Ureter (tissue), 1 donor: ENCODE measurements at regions not wholly inside any gene's neighbourhood (a gene's known extent, or its start where the extent isn't known, plus 50 kb on each side); places are given as distances from the start of the nearest gene placed in this dataset.
"Not testable (repeated sequence)": the region's sequence is repeated elsewhere in the genome, so short reads cannot be mapped to it uniquely, and the experiment has no call there.

Source experiments
- DNase-seq: peaks from one replicate; pipeline ENCODE4 v3.0.0-alpha.2; 2020; ENCODE audit warnings: low spot score
- donor health status: DM: yes; HTN: yes; CAD: no.

DNA sequence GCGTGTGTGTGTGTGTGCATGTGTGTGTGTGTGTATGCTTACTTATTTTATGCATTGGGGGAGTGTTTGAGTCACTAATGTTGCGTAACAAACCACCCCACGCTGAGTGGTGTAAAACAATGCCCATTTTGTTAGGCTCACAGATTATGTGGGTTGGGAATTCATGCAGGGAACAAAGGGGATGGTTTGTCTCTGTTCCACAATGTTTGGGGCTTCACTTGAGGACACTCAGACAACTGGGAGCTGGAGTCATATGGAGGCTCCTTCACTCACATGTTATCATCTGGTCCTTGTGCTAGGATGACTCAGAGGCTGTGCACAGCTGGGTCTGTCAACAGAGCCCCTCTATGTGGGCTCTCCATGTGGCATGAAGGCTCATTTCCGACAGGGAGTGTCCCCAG, 51.3 kb upstream of the LARGE1 start:
- no peak for DNase-seq

DNA sequence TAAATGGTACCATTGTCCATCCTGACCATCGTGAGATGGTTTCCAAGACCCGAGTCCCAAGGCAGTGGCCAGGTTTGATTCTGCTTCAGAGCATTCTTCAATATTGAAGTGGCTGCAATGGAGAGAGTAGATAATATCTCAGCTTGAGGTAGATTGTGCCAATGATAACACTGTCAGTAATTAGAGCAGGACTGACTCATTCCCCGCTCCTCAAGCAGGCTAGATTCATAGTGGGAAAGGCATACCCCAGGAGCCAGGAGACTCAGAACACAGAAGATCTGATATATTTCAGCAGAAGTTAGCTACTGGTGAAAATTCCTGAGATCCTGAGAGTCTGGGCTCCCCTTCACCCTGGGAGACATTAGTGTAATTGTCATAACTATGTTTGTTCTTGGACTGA, 55.6 kb upstream of the LARGE1 start:
- DNase-seq, result no peak

DNA sequence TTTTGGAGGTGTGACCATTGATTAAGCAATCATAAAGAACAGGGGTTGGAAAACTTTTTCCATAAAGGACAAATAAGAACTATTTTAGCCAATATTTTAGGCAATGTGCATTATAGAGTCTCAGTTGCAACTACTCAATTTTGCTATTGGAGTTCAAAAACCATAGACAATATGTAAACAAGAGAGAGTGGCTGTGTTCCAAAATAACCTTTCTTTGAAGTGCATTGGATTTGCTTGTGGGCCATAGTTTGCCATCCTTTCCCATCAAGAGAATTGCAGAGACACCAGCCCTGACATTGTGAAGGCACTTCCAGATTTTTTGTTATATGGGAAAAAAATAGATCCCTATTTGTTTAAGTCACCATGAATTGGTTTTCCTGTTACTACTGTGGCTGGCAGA, 63.3 kb upstream of the LARGE1 start:
- DNase-seq, result no peak

DNA sequence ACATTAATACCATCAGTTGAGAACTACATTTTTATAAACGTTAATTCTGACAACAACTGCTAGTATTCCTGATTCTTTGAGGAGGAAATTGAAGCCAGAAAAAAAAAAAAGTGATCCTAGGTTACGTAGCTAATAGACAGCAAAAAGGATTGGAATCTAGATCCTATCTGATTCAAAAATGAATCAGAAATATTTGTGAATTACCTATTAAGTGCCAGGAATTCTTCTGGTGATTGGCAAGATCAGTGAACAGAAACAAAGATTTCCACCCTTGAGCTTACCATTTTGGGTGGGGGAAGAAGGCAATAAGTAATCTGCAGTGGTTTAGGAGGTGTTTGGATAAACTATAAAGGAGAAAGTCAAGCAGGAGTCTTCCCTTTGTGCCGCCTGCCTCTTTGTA, 63.9 kb upstream of the LARGE1 start:
- no peak for DNase-seq

DNA sequence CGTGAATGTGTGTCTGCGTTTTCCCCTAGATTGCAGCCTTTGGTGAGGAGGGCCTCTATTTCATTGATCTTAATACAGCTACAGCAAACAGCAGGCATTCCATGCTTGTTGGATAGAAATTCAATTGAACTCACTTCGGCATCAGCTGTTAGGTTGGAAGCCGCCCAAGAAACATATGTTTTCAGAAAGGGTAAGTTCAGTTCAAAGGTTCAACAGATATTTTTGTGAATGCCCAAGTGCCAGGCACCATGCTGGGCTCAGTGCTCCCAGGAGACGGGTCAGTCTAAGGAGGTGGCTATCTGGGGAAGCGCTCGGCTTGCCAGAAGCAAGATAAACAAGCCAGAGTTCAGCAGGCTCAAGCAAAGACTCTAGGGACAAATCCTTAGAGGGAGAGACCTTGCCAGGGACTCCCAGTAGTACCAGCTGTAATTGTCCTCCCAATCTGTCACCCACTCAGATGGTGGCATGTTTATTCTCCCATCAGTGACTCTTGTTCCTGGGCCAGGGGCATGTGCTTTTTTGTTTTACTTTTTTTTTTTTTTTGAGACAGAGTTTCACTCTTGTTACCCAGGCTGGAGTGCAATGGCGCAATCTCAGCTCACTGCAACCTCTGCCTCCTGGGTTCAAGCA, 64.5 kb upstream of the LARGE1 start:
- DNase-seq, result no peak

DNA sequence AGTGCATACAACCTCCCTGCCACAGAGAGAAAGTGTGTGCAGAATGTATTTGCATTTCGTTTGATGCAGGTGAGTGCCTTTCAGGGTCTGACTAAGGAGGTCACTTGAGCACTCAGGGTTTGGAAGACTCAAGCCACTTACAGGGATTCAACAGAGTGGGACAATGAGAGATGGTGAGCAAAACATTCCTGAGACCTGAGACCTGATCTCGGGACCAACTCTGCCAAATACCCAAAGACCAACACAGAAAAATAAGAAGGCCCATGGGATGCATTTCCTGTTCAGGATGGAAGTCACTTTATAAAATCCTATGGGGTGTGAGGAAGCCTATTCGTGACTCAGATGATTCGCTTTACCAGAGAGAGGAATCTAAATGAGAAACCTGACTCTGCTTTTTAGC, 65.2 kb upstream of the LARGE1 start:
- DNase-seq, result no peak

DNA sequence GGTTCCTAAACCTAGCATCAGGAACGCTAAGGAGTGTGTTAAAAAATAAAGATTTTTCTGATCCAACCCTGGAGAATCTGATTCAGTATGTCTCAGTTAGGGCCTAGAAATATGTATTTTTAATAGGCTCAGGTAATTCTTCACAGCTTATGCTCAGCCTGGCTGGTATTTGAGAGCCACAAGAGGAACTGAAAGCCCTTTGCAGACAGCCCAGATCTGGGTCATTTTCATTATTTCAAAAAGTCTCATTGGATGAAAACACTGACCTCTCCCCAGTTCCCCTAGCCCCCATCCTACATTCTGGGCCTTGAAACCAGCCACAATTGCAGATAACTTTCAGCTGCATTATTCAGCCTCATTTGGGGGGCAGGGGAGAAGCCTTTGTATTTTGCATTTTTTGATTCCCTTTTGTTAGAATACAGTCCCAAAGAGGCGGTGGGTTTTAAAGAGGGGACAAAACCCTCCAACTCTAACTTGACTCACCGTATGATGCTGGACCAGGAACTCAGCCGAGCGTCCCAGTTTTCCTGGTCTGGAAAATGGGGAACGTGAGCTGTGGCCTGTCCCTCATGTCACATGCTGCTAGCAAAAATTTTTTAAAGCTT, 66.0 kb upstream of the LARGE1 start:
- no peak for DNase-seq

DNA sequence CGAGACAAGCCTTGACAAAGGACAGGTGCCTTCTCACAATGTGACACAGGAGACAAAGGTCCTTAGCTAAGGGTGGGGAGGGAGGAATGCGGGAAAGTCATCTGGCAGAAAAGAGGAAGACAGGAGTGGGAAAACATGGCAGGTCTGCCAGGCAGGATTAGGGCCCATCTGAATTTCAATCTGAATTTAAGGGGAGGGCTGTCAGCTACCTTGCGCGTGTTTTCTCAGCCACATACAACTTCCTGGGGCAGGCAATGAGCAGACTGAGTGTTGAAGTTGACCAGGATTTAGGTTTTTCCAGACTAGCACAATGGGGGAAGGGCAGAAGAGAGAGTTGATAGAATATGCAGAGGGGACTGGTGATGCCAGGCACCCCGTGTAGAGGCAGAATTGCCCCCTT, 66.7 kb upstream of the LARGE1 start:
- DNase-seq, result no peak

DNA sequence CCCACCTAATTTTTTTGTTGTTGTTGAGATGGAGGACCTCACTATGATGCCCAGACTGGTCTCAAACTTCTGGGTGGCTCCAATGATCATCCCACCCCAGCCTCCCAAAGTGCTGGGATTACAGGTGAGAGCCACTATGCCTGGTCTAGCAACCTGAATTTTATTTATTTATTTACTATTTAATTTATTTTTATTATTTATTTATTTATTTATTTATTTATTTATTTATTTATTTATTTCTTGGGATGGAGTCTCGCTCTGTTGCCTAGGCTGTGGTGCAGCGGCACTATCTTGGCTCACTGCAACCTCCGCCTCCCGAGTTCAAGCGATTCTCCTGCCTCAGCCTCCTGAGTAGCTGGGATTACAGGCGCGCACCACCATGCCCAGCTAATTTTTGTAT, 69.0 kb upstream of the LARGE1 start:
- not testable (repeated sequence) for DNase-seq

DNA sequence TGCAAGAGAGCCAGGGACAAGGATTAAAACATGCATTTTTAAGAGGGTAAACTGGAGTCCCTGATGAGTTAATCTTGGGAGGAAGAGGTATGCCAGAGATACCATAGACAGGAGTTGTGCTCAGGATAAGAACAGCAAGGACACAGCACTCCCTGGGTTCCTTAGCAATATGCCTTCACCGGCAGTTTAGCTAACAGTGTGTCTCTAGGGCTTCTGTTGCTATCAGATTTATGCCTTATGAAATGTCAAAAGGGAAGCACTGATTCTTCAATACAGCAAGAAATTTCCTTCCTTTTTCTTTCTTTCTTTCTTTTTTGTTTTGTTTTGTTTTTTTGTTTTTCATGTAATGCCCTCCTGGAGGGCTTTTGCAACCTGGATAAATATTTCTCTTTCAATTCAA, 71.3 kb upstream of the LARGE1 start:
- no peak for DNase-seq

DNA sequence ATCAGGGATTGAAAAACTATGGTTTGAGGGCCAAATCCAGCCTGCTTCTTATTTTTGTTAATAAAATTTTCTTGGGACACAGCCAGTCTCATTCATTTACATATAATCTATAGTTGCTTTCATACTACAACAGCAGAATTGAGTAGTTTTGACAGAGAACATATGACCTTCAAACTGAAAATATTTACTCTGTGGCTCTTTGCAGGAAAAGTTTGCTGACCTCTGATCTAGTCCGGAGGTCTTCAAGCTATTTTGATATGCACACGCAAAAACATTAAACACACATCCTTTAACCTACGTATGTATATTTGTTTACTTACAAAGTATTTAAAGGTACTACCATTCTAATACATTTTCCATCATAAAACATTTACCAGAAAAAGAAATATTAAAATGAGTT, 76.5 kb upstream of the LARGE1 start:
- DNase-seq, result no peak

DNA sequence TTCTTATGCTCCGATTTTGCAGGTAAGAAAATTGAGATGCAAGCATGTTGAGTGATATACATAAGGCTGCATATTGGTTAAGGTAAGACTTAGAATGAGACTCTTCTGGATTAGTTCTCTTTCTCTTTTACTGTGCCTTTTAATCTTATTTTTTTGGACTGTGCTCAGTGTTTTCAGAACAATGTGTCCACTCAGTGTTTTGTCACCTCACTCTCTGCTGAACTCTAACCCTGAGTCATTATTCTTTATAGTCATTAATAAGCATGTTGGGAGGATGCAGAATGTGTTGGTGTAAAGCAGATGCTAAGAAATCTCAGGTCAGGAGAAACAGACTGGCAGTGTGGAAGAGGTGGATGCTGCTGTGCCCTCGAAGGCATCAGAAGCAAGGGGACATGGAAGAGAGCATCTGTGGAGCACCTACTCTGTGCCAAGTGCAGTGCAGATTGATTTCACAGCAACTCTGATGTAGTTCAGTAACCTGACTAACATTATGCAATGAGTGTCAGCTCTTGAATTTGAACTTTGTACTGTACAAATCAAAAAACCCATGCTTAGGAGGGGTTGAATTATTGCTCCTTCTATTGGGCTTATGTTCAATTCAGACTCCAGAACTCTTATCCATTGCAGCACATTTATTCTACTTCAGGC, 80.7 kb upstream of the LARGE1 start:
- DNase-seq, result no peak

DNA sequence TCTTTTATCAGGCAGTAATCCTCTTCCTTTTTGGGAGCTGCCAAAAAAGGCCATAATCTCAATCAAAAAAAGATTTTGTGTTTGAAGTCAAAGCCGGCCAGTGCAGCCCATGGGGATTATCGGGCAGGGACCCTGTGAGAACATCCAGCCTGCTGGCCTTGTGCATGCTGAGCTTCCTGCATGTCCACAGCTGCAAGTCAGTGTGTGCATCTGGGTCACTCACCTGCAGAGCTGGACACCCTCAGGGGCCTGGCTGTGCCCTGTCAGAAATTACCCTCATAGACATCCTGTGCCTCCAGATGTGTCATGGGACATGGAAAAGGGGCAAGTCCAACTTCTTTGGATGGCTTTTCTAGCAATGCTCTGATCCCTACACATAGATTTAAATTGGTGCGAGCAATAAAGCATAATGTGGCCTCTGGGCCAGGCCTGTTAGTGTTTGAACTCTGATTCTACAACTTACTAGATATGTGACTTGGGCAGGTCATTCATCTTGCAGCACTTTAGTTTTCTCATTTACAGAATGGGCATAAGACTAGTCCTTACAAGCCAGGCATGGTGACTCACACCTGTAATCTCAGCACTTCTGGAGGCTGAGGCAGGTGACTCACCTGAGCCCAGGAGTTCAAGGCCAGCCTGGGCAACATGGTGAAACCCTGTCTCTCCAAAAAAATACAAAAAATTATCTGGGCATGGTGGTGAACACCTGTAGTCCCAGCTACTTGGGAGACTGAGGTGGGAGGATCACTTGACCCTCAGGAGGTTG, 81.6 kb upstream of the LARGE1 start:
- DNase-seq, result no peak

DNA sequence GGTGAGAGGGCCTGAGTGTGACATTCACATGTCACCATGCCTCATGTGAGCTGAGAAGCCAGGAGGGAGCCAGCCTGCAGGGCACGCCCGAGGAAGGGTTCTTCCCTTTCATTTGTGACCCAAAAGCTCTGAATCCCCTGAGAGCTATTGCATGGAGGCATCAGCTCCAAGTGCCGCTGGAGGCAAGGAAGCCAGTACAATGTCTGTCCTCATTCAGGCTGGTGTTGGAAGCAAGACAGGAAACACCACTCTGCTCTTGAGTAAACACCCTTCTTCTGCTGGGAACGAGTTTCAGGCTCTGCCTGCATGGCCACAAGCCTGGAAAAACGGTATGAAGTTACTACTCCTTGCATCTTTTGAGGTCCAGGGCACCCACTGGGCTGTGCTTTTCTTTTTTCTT, 83.8 kb upstream of the LARGE1 start:
- DNase-seq, result no peak

DNA sequence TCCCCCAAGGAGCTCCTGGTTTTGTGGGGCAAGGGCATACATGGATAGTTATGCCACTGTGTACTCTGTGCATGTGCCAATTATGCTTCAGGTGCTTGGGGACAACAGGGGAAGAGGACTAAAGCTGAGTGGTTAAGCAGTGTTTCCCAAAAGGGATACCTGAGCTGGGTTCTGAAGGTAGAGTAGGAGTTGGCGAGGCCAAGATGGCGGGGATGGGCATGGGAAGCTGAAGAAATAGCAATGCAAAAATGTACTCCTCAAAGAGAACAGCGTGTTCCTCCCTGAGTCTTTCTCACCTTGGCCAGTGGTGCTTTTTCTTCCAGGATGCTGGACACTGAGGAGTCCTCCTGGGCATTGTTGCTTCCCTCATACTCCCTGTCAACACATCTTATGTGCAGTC, 90.0 kb upstream of the LARGE1 start:
- DNase-seq, result no peak

DNA sequence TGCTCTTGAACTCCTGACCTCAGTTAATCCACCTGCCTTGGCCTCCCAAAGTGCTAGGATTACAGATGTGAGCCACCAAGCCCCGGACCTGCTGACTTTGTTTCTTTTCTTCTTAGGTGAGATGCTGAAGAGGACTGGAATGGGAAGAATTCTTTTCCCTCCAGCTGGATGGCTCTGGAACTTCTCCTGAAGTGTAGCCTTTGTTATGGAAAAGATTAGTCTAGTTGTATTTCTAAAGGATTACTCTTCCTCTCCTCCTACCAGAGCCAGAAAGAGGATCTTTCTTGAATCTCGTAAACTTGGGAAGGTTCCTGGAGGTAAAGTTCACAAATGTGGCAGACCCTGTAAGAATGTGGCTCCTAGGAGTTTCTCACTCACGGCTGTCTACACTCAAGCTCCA, 95.4 kb upstream of the LARGE1 start:
- no peak for DNase-seq

DNA sequence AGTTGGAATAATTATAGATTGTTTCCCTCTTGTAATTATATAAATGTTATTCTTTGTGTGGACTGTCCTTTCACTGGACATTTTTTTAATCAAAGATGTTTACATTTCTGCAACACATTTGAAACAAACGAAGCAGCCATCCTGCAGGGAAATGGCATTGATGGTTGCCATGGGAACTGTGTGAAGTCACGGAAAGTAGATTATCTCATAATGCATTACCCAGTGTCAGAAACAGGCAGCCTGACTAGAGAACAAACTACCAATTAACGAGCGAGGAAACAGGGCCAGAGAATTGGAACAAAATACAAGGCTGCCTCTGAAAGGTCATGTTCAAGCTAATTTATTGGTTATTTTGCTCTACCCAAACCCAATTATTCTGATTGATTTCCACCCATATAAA, 96.9 kb upstream of the LARGE1 start:
- DNase-seq, result no peak

DNA sequence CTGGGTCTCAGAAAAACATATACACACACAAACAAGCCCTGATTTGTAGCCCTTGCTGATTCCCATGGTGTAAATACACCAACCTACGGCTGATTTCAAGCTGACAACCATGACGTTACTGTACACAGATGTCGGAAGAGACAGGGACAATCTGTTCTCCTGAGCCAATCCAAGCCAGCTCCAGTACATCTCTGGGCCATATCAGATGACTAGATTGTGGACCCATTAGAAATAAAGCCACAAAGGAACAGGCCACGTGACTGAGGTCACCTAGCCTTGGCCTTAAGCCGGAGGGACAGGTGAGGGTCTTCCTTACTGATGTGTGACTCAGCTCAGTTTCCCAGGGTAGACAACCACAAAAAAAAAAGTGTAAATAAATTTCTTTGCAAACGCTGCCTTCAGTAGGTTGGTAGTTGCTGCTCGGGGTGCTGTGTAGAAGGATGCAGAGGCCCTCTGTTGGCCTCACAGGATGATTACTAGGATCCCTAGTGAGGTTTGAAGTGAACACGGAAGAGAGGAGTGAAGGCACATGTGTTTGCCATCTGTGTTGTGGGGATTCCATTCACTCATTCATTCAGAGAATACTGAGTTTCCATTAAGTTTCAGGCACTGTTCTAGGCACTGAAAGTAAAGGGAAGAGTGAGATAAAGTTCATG, 99.0 kb upstream of the LARGE1 start:
- DNase-seq, result no peak

DNA sequence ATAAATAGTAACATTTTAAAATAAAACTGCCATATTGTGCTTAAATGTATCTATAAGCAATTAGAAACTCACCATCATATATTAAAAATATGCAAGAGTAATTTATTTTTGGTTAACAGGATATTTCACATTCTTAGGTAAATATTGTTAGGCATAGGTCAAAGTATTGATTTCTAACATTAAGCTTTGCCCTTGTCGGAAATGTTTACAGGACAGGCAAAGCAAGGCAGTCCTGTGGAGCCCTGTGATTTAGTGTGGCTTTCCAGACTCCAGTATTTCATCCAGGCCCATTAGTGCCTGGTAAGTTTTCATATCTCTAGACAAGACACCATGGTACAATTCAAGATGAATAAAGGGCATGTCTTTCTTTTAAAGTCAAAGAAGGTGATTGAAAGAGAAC, 114.9 kb upstream of the LARGE1 start:
- DNase-seq, result no peak

DNA sequence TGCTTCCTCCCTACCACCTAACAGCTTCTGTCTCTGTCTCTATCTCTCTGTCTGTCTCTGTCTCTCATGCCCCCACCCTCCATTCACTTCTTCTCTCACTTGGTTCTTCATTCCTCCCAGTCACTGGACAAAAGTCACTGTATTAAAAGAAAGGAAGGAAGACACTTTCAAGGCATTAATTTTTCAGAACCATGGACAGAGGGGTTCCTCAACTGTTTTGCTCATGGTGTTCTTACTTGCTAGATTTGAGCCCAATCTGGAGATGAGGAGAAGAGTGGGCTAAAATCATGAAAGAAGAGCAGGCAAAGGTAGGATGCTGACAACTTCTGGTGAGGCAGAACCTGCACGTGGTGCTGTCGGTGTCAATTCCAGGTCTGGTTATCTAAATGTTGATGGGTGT, 116.7 kb upstream of the LARGE1 start:
- no peak for DNase-seq

DNA sequence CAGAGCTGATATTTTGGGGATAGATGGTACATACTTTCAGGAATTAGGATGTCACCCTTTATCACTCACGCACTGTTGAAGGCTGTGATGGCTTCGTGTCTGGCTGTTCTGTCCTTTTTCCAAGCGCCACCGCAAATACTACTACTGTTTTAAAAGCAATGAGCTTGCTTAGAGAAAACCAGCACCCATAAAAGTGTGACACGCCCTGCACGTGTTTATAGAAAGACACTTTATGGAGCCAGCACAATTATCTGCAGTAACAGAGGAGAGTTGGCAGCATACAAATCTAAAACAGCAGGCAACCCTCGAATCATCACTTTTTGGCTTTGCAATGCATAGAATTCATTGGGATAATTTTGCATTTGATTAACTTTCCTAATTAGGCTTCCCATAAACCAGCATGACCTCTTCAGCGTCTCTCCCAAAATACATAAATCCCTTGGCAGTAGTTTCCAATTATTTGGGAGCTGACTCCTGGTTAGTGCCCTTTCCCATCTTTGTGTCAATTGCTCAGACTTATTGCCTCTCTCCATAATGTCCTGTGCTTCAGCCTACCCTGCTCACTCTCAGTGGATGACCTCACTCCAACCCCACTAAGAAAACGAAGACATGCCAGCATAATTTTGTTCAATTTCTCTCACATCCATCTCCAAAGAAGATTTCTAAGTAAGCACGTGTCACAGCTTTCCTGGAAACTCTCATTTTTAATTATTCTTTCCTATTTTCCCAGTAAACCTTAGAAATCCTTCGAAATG, 118.7 kb upstream of the LARGE1 start:
- no peak for DNase-seq

DNA sequence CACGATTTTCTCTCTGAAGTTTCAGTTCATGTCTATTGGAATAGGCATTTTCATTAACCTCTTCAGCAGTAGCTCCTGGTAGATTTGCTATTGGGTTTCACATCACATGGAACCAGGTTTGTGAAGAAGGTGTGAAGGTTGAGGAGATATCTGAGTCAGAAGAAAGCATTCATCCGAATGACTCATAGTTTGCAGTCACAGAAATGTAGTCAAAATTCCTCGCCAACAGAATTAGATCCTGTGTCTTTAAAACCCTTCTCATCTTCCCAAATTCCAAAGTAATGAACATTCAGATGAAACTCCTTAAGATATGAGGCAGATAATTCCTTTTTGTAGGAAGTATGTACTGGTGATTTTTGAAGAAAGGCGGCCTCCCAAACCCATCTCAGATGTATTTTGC, 125.0 kb upstream of the LARGE1 start:
- no peak for DNase-seq
